ENCODE measurements at regions not wholly inside any gene's neighbourhood (a gene's known extent, or its start where the extent isn't known, plus 50 kb on each side); places are given as distances from the start of the nearest gene placed in this dataset.

DNA sequence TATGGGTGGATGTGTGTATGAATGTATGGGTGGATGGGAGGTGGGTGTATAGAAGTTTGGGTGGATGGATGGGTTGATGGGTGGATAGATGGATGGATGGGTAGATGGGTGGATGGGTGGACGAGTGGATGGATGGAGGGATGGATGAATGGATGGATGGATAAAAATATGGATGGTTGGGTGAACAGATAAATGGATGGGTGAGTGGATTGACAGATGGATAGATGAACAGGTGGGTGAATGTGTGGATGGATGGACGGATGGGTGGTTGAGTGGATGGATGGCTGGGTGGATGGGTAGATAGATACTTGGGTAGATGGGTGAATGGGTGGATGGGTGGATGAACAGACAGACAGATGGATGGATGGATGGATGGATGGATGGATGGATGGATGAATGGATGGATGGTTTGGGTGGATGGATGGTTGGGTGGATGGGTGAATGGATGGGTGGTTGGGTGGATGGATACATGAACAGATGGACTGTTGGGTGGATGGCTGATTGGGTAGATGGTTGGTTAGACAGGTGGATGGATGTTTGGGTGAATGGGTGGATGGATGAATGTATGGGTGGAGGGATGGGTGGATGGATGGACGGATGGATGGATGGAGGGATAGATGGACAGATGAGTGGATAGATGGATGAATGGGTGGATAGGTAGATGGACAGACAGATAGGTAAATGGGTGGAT is 166.8 kb downstream of the IRX2 start:
- Histone ChIP-seq H3K4me1 (peaks cover 3% of the 10 kb centered on the region), H3K9ac (no peak overlapping the region), H3K27ac (no peak overlapping the region), H2AFZ (replicated peaks) (no peak overlapping the region), H4K20me1 (ENCODE audit: low read depth) (no peaks in the 10 kb centered on the region), H3K79me2 (ENCODE audit: low read depth) (no peaks in the 10 kb centered on the region), H3K36me3 (no peaks in the 10 kb centered on the region), H3K4me2 (no peak overlapping the region), H3K4me3 (no peak overlapping the region), H3K9me3 (ENCODE audit: low read depth) (no peaks in the 10 kb centered on the region), H3K27me3 (no peaks in the 10 kb centered on the region), H3F3A (ENCODE audit: low read depth) (no peaks in the 10 kb centered on the region)
- no peaks in the 10 kb centered on the region for H3K36me3 Mint-ChIP-seq
- TF ChIP-seq EZH2phosphoT487 (IDR thresholded peaks at IDR 0.05) (no peak), EZH2 (IDR thresholded peaks at IDR 0.05) (no peak)
- TF ChIP-seq, protein P1, sequence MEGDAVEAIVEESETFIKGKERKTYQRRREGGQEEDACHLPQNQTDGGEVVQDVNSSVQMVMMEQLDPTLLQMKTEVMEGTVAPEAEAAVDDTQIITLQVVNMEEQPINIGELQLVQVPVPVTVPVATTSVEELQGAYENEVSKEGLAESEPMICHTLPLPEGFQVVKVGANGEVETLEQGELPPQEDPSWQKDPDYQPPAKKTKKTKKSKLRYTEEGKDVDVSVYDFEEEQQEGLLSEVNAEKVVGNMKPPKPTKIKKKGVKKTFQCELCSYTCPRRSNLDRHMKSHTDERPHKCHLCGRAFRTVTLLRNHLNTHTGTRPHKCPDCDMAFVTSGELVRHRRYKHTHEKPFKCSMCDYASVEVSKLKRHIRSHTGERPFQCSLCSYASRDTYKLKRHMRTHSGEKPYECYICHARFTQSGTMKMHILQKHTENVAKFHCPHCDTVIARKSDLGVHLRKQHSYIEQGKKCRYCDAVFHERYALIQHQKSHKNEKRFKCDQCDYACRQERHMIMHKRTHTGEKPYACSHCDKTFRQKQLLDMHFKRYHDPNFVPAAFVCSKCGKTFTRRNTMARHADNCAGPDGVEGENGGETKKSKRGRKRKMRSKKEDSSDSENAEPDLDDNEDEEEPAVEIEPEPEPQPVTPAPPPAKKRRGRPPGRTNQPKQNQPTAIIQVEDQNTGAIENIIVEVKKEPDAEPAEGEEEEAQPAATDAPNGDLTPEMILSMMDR (IDR thresholded peaks at IDR 0.05): no peak
- DNase-seq (ENCODE audit: low spot score): no peak
- H3K4me1 Mint-ChIP-seq: peaks cover 10% of the 10 kb centered on the region
- H3K27ac Mint-ChIP-seq: no peak overlapping the region
- peaks cover 4% of the 10 kb centered on the region for H3K27me3 Mint-ChIP-seq (ENCODE audit: insufficient read depth, low read depth)
- H3K9me3 Mint-ChIP-seq: peaks cover 6% of the 10 kb centered on the region
- H3K4me3 Mint-ChIP-seq: no peak overlapping the region

DNA sequence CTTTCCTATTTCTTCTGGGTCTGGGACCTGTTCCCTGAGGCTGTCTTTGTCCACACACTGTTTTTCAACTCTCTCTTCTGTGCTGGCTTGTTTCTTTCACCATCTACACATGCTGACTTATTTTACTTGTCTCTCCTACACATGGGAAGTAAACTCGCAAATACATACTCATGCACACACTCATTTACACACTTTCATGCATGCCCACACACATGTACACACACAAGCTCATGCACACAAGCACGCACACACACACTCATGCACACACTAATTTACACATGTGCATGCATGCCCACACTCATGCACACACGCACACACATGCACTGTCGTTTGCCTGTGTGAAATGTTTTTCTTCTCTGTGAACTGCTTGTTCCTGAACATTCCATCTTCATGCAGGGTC is 169.0 kb downstream of the IRX2 start:
- Mint-ChIP-seq H3K27ac (no peak overlapping the region), H3K4me1 (peaks cover 3% of the 10 kb centered on the region), H3K27me3 (ENCODE audit: insufficient read depth, low read depth) (peaks cover 13% of the 10 kb centered on the region), H3K4me3 (no peak overlapping the region), H3K9me3 (peaks cover 7% of the 10 kb centered on the region), H3K36me3 (no peaks in the 10 kb centered on the region)
- no peak for DNase-seq (ENCODE audit: low spot score)
- no peaks in the 10 kb centered on the region for H3K9me3 ChIP-seq (ENCODE audit: low read depth)
- H3K9ac ChIP-seq: no peak overlapping the region
- H3K4me3 ChIP-seq: no peak overlapping the region
- no peaks in the 10 kb centered on the region for H3K4me1 ChIP-seq
- no peaks in the 10 kb centered on the region for H4K20me1 ChIP-seq (ENCODE audit: low read depth)
- no peak overlapping the region for H2AFZ ChIP-seq (replicated peaks)
- no peak overlapping the region for H3K4me2 ChIP-seq
- no peaks in the 10 kb centered on the region for H3K27me3 ChIP-seq
- no peaks in the 10 kb centered on the region for H3K79me2 ChIP-seq (ENCODE audit: low read depth)
- TF ChIP-seq EZH2phosphoT487 (IDR thresholded peaks at IDR 0.05) (no peak), EZH2 (IDR thresholded peaks at IDR 0.05) (no peak)
- TF ChIP-seq, protein P1 (IDR thresholded peaks at IDR 0.05): no peak
- H3K36me3 ChIP-seq: no peaks in the 10 kb centered on the region
- no peak overlapping the region for H3K27ac ChIP-seq
- H3F3A ChIP-seq (ENCODE audit: low read depth): no peaks in the 10 kb centered on the region

DNA sequence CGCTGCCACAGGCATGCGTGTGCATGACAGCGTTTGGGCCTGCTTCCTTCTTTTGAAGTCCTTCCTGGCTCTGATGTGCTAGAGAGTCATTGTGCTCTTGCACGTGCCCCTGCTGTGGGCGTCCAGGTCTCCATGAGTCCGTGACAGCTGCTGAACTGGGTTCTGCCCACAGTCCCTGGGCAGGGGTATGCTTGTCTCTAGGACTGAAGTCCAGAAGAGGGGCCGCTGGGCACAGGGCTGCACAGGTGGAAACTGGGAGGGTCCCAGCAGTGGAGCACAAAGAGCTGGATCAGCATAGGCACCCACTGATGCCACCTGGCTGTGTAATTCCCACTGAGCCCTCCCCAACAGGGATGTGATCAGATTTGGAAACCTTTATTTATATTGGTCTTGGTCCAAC is 169.4 kb downstream of the IRX2 start:
- H2AFZ ChIP-seq (replicated peaks): no peak overlapping the region
- DNase-seq (ENCODE audit: low spot score): no peak
- Mint-ChIP-seq H3K4me1 (peaks cover 3% of the 10 kb centered on the region), H3K27ac (no peak overlapping the region), H3K4me3 (peak overlapping the region; percentile 11), H3K36me3 (no peaks in the 10 kb centered on the region), H3K9me3 (peaks cover 7% of the 10 kb centered on the region), H3K27me3 (ENCODE audit: insufficient read depth, low read depth) (peaks cover 13% of the 10 kb centered on the region)
- no peaks in the 10 kb centered on the region for H3K36me3 ChIP-seq
- H3F3A ChIP-seq (ENCODE audit: low read depth): no peaks in the 10 kb centered on the region
- H3K4me1 ChIP-seq: no peaks in the 10 kb centered on the region
- no peaks in the 10 kb centered on the region for H4K20me1 ChIP-seq (ENCODE audit: low read depth)
- no peaks in the 10 kb centered on the region for H3K79me2 ChIP-seq (ENCODE audit: low read depth)
- no peaks in the 10 kb centered on the region for H3K9me3 ChIP-seq (ENCODE audit: low read depth)
- H3K4me3 ChIP-seq: no peak overlapping the region
- no peaks in the 10 kb centered on the region for H3K27me3 ChIP-seq
- H3K4me2 ChIP-seq: no peak overlapping the region
- no peak for TF ChIP-seq EZH2phosphoT487 (IDR thresholded peaks at IDR 0.05)
- TF ChIP-seq, protein P1 (IDR thresholded peaks at IDR 0.05): no peak
- no peak for TF ChIP-seq EZH2 (IDR thresholded peaks at IDR 0.05)
- H3K9ac ChIP-seq: no peak overlapping the region
- H3K27ac ChIP-seq: no peak overlapping the region

Data from neural progenitor cell (in vitro differentiated cells).